Activated CD8-positive, alpha-beta memory T cell treated with anti-CD3 and anti-CD28 coated beads for 1 hour (primary cell): ENCODE measurements at regions not wholly inside any gene's neighbourhood (a gene's known extent, or its start where the extent isn't known, plus 50 kb on each side); places are given as distances from the start of the nearest gene placed in this dataset.

Source experiments
- DNase-seq, 2 donors: peaks; one replicate each; pipeline ENCODE4 v3.0.0-alpha.2; 2020; ENCODE audit warnings: low read depth in 1 of 2; ENCODE audit errors: extremely low read depth in 1 of 2

DNA sequence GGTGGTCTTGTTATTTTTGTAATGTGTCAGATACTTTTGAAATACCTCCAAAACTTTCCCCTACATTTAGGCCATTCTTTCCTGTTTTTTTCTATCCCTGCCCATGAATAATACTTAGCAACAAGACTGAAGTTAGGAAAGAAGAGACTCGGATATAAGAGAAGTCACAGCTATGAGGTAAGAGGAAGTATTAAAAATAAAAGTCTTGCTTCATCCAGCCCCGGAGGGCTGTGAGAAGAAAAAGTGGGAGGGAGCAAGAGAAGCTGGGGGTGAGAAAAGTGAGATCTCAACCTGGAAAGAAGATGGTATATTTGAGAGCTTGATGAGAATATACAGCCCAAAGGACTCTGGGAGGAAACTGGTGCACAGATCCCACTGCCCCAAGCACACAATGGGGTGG is 213.5 kb upstream of the CDIN1 start:
- no peak for DNase-seq

DNA sequence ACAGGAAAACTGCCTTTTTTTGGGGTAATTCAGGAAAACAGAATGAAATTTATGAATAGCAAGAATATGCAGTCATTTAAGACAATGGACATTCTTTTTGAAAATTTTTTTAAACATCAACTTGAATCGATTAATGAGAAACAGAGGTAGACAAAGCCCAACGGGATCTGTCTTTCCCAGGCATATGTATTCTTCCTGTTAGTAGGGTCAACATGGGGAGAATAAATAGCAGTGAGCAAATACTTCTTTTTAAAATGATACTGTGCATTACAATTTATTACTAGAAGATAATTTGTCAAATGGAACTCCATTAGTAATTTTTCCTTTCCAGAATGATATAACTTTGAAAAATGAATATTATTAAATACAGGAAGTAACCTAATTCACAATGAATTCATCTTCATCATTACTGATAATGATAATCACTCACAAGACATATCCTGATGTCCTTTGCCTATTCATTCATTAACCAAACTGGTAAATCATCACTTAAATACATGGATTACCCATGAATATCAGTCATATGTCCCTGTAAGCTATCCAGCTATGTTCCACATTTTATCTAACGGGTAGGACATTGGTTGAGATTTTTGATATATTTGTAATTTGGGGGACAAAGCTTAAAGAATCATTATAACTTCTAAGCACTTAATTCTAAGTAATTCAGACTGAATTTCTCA is 209.2 kb upstream of the CDIN1 start:
- no peak for DNase-seq

DNA sequence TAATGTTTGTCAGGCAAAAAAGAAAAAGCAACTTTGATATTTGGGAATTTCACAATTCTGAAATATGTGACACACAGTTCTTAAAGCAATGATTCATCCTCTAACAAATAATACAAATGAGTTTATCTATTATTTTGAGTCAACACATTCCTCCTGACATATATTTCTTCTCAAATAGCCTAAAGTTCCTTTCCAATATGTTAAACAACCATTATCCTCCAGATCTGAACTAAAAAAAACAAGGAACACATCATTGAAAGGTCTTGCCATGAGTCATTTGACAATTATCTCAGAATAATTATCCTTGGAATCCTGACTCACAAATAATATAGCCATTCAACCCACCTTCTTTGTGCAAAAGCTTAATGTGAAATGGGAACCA is 208.7 kb upstream of the CDIN1 start:
- no peak for DNase-seq

DNA sequence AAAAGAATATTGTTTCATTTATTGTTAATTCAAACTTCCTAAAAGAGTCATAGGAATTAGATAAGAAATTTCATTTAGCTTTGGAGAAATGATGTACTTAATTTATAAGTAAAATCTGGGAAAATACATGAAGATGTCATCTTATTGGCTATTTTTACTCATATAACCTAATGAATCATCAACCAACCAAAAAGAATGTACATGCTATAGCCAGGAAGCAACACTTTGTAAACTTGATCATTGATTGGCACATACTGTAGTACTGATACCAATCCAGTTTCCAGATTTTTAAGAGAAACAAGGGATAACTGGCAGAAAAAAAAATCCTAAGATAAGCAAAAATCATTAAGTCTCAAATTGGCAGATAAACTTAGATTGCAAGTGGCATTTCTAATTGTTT is 207.9 kb upstream of the CDIN1 start:
- no peak for DNase-seq

DNA sequence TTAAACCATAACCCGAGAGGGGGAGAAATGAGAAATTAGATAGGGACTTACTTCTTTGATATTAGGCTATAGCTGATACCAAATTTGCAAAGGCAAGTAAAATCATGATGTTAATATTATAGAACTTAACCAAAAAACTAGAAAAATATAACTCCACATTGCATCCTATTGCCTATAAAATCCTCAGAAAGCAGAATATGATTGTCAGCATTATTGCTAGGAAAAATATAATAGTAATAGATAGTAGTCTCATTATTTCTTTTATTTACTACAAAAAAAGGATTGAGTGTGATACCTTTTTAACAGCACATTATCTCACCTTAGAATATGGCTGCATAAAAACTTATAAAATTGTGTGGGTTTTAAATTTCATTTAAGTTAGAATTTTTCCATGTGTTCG is 206.5 kb upstream of the CDIN1 start:
- DNase-seq, result no peak

DNA sequence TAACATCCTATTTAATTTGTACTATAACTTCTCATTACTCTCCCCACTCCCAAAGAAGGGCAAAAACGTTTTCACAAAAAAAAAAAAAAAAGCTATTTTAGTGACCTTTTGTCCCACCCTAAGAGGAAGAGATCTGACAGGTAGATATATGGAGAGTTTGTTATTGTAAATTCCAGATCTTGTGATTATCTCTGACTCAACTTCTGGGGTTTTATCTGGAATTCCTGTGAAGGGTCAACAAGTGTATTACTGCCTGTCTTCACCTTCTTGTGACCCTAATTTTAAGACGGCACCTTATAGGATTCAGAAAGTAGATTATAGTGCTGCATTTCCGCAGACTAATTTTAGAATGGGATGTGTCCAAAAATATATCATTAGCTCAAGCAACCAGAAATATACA is 205.9 kb upstream of the CDIN1 start:
- DNase-seq, result no peak

DNA sequence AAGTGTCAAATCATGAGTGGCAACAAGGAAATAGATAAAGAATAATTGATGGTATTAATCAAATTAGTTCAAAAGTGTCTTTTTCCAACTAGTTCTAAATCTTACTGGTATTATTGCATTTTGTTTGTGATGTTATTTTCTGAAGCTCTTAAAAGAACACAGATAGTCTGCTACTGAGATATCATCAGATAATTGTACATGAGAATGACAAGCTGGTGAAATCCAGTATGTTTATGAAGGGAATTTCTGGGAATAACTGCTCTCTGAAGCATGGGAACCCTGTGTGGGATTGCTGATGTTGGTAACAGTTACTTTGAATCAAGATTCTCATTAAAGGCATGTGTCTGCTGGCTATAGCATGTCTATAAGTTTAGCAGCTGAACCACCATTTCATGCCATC is 190.3 kb upstream of the CDIN1 start:
- DNase-seq, result no peak

DNA sequence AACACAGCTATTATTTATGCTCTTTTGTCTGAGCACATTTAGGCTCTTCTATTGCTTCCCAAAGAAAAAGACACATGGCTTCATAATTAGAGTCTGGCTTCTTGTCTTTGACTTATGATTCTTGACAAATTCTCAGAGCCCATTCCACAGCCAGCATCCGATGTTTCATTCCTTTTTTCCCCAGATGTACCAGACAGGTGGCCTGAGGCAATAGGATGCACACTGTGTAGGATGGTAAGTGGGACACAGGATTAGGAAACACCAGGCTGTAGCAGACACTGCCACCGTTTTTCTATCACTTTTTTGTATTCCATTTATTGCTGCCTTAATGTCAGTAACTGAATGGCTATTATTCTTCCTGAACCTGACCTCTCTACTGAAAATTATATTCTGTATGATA is 188.9 kb upstream of the CDIN1 start:
- DNase-seq, result no peak

DNA sequence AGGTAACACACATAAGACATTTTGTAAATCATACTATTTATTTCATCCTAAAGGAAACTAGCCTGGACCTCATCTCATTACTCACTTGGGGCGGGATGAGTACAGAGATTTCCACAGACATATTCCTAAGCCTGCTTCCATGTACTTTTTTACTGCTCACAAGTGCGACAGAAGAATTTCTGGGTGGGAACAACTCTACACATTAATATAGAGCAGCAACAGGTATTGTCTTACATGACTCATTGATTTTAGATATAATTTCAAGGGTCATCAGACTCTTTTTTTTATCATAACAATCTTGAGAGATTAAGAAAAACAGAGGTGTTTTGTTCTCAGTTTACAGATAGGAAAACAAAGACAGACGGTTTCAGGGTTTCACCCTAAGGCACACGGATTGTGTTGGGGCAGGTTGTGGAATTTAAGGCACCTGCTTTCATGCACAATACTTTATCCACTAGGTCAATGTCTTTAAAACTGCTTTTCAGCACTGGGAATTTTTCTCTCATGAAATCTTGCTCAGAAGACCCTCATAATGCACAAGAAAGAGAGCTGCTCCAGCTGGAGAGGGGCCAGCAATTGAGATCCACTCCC is 186.7 kb upstream of the CDIN1 start:
- no peak for DNase-seq

DNA sequence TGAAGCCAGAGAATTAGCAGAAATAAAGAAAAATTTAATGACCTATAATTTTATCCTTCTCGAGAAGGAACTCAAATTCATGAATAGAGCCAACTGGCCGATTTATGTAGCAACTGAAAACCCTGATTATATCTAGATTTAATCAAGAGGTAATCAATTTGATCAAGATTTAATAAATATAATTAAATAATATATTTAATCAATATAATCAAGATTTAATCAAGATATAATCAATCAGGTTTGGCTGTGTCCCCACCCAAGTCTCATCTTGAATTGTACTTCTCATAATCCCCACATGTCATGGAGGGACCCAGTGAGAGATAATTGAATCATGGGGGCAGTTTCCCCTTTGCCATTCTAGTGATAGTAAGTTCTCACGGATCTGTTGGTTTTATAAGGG is 181.2 kb upstream of the CDIN1 start:
- no peak for DNase-seq

DNA sequence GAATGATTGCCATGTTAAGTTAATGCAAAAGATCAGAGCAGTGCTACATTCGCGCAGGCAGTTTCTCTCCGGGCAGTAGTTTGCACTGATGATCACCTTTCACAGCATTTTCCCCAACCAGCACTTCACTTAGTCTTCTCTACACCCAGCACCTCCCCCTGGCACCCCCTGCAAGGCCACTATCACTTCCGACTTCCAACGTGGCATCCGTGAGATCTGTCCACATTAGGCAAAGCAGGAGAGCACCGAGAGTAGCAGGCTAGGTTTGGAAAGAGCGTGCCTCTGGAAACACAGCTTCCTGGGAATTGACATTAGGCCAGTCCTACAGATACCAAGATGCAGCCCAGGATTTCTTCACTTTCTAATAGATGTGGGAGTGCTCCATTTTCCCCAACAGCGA is 180.2 kb upstream of the CDIN1 start:
- DNase-seq, result no peak

DNA sequence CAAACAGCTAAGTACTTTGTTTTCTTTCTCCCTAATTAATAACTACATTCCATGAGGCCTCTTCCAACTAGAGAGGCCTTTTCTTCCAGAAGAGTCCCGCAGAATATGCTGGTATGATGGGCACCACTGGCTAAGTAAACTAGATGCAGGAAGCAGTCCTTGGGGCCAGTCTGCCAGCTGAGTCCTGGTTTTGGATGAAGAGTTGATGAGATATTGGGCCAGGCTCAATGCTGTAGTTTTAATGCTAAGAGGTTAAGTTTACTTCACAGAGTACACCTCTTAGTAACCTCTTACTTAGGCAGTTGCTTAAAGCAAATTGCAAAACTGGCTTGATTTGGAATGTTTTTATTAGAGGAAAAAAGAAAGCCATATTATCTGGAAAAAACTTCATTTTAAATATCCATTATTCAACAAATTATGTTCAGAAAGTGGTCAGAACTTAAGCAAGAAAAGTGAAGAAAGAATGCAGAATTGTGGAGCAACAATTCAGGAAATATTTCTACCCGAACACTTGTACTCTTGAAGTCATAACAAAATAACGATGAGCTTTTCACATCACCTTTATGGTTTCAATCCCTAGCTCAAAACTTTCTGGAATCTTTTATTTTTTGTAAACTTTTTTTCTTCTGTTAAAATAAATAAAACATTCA is 178.4 kb upstream of the CDIN1 start:
- DNase-seq, result no peak

DNA sequence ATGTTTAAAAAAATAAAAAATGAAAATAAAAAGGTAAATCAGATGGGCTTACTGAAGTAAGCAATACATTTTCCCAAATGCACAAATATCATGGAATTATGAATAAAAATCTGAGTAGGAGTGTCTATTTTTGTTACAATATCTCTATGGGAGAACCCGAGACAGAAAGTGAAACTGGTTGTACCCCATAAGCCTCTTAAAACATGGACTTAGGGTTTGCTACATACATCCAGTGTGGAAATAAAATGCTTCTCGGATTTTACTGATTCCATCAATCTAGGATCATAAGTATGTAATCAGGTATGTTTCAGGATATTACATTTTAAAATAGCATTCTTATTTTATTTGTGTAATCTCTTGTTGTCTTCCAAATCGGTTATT is 177.8 kb upstream of the CDIN1 start:
- DNase-seq, result no peak

DNA sequence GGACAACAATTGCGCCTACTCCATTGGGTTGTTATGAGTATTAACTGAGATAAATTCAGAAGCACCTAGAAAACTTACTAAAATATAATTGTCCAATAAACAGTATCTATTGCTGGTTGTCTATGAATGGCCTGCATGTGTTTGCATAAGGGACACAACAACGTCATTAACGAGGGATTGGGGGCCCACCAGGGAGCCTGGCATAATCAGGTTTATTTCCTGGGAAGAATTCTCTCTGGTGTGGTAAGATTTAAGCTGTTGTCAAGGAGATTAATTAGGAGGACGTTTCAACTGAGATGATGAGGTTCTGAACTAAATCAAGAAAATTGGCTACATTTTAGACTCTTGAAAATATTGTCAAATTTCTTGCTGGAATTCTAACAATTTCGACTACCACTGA is 176.1 kb upstream of the CDIN1 start:
- DNase-seq, result no peak

DNA sequence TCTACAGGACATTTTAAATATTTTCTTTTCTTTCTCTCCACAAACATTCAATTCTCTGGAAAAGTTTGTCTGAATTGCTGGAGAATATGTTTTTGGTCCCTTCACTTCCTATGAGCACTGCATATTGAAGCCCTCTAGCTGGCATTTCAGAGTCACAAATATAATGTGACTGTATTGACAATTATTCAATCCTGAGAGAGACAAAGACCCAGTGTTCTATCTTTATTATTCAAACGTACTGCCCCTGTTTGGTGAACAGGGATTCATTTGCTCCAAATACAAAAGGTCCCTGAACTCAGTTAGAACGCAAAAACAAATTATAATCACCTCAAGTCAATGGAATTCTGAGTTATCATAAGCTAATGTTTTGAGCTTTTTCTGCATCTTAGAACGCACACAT is 173.1 kb upstream of the CDIN1 start:
- no peak for DNase-seq

DNA sequence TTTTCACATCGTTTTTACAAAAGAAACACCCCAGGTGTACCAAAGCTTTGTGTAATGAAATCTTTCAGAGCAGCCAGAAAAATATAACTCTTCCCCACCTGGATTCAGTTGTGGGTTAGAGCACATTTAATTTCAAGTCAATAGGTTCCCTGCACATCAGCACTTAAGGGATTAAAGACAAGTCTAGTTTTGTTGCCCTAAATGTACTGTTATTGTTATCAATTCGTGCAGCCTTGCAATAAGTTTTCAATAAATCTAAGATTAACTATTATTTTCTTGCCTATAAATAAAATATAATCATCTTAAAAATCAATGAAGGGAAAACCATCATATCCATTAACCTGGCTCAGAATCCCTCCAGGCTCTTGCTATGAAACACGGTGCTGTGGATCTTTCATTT is 172.5 kb upstream of the CDIN1 start:
- no peak for DNase-seq

DNA sequence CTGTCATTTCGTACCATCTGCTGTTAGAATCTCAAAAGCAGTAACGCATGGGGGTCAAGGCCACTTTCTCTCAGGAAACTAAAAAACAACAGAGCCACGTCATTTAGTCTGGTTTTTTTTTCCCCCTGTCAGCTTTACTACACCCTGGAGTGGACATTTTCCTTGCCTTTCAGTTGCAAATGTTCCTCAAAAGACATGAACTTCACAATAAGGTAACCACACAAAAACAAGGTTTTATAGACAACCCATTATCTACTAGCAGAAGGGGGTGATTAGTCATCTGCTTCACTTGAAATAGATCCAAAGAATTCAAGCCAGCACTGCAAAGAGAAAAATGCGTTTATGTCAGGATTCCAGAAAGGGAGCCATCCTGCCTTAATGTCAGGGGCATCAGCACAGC is 171.8 kb upstream of the CDIN1 start:
- no peak for DNase-seq

DNA sequence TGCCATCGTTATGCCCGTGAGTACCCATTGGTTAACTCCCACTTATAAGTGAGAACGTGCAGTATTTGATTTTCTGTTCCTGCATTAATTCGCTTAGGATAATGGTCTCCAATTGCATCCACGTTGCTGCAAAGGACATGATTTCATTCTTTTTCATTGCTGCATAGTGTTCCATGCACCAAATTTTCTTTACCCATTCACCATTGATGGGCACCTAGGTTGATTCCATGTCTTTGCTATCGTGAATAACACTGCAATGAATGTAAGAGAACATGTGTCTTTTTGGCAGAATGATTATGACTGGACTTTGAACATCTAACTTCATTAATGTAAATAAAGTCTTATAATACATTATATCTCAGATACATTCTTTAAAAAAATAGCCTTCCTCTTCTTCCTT is 169.6 kb upstream of the CDIN1 start:
- DNase-seq, result no peak

DNA sequence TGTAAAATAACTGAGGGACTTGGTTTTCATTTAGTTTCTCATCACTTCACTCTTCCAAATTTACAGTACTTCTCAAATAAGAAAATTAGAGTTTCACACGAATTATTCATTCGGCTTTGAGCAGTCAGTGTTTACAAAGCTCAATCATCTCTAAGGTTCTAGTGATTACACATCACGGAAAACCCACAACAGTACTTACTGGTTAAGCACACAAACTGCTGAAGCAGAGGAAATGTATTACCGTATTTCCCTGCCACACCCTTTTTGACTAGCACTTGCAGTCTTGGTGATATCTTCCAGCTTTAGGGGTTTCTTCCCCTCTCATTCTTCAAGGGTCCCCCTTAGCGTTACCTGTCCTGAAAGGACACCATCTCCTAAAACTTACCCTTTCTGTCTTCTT is 164.8 kb upstream of the CDIN1 start:
- DNase-seq, result no peak

DNA sequence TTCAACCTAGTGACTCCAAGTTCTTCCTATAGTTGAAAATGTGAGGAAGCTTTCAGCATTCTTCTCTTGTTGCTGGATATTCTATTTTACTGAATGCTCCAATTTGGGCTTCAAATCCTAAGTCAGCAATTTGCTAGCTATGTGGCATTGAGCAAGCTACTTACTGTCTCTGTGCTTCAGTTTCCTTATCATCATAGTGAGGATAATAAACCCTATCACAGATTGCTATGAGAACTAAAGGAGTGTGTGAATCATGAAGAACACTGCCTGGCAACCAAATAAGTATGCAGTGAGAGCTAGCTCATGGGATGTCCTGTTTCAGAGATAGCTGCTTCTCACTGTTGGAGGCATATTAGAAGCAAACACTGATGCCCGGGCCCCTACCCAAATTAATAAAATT is 163.8 kb upstream of the CDIN1 start:
- no peak for DNase-seq

DNA sequence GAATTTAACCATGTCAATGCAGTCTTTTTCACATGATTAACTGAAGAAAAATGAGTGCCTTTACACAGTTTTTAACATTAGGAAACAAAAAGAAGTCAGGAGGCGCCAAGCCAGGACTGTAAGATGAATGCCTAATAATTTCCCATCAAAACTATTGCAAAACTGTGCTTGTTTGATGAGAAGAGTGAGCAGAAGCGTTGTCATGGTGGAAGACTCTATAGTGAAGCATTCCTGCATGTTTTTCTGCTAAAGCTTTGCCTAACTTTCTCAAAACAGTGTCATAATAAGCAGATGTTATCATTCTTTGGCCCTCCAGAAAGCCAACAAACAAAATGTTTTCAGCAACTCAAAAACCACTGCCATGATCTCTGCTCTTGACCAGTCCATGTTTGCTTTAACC is 156.8 kb upstream of the CDIN1 start:
- DNase-seq, result no peak

DNA sequence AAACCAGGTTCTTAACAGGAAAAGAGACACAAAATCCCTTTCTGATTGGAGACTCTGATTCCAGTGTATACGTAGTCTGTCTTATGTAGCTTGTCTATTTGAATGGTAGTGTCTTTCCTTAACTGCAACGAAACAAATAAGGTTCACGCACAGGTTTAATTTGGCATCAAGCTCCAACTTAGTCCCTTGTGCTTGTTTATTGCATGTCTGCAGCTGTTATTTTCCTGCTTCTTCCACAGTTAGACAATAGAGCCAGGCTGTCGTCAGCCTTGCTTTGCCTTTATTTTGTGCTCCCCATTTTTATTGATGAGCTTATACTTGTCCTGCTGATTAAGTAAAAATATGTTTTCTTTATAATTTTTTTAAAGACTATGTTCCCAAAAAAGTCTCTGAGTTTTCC is 152.7 kb upstream of the CDIN1 start:
- no peak for DNase-seq
